ENCODE measurements at regions not wholly inside any gene's neighbourhood (a gene's known extent, or its start where the extent isn't known, plus 50 kb on each side); places are given as distances from the start of the nearest gene placed in this dataset.
"Not testable (repeated sequence)": the region's sequence is repeated elsewhere in the genome, so short reads cannot be mapped to it uniquely, and the experiment has no call there.

- no peaks in the 10 kb centered on the region for H3K36me3 ChIP-seq (ENCODE audit: control insufficient read depth in 1 of 2, insufficient read depth in 2 of 2, low read length in 1 of 2)
- peaks cover 2% of the 10 kb centered on the region for H3K9me3 ChIP-seq (ENCODE audit: control insufficient read depth, low read length)
- H3K27ac ChIP-seq (ENCODE audit: low read depth in 1 of 2, low read length in 2 of 2): no peak overlapping the region
- intact Hi-C loops (cut with DNase I): loop anchor here in 1 of 2 donors (5.0 kb wide), 1 partner anchor 124 kb away; no protein-coding TSS in a partner anchor
- DNase-seq (no peak), ATAC-seq (ENCODE audit: low FRiP score) (no peak)
- no peaks in the 10 kb centered on the region for H3K4me1 ChIP-seq (ENCODE audit: control insufficient read depth in 1 of 2, insufficient read depth in 2 of 2, low read length in 2 of 2)
- H3K4me3 ChIP-seq (ENCODE audit: low read length in 2 of 2): no peak overlapping the region
- no peaks in the 10 kb centered on the region for H3K27me3 ChIP-seq (ENCODE audit: control insufficient read depth in 1 of 2, insufficient read depth in 2 of 2, low read length in 1 of 2)
- 81 to 89% methylated on average over 2 of the region's 2 CpGs for WGBS, 2 donors
Measured at GRCh38 chr6:141988327-141988726, 144.4 kb upstream of the GJE1 start.

- intact Hi-C loops (cut with DNase I): loop anchor here in 1 of 2 donors (5.0 kb wide), 1 partner anchor 126 kb away; no protein-coding TSS in a partner anchor
- ATAC-seq (ENCODE audit: low FRiP score): no peak
Measured at GRCh38 chr6:141986457-141986856, 146.3 kb upstream of the GJE1 start.

GRCh38 chr6:141981190-141981589 lies 151.5 kb upstream of the GJE1 start:
- H3K9me3 ChIP-seq (ENCODE audit: control insufficient read depth, low read length): no peaks in the 10 kb centered on the region
- ATAC-seq (ENCODE audit: low FRiP score): no peak
- no peak overlapping the region for H3K27ac ChIP-seq (ENCODE audit: low read depth in 1 of 2, low read length in 2 of 2)
- H3K4me3 ChIP-seq (ENCODE audit: low read length in 2 of 2): no peak overlapping the region
- no peaks in the 10 kb centered on the region for H3K4me1 ChIP-seq (ENCODE audit: control insufficient read depth in 1 of 2, insufficient read depth in 2 of 2, low read length in 2 of 2)
- H3K36me3 ChIP-seq (ENCODE audit: control insufficient read depth in 1 of 2, insufficient read depth in 2 of 2, low read length in 1 of 2): no peaks in the 10 kb centered on the region
- DNase-seq: no peak
- intact Hi-C loops (cut with DNase I): no loop called here
- H3K27me3 ChIP-seq (ENCODE audit: control insufficient read depth in 1 of 2, insufficient read depth in 2 of 2, low read length in 1 of 2): no peaks in the 10 kb centered on the region

More at GRCh38 chr6:141986457-141986856, 146.3 kb upstream of the GJE1 start:
- H3K27me3 ChIP-seq (ENCODE audit: control insufficient read depth in 1 of 2, insufficient read depth in 2 of 2, low read length in 1 of 2): no peaks in the 10 kb centered on the region
- H3K27ac ChIP-seq (ENCODE audit: low read depth in 1 of 2, low read length in 2 of 2): no peak overlapping the region
- no peaks in the 10 kb centered on the region for H3K36me3 ChIP-seq (ENCODE audit: control insufficient read depth in 1 of 2, insufficient read depth in 2 of 2, low read length in 1 of 2)
- WGBS, 2 donors: 84% methylated on average over 4 of the region's 4 CpGs
- no peak overlapping the region for H3K4me3 ChIP-seq (ENCODE audit: low read length in 2 of 2)
- no peak for DNase-seq
- peaks cover 2% of the 10 kb centered on the region for H3K9me3 ChIP-seq (ENCODE audit: control insufficient read depth, low read length)
- no peaks in the 10 kb centered on the region for H3K4me1 ChIP-seq (ENCODE audit: control insufficient read depth in 1 of 2, insufficient read depth in 2 of 2, low read length in 2 of 2)

GRCh38 chr6:141977782-141978181 lies 154.9 kb upstream of the GJE1 start:
- Histone ChIP-seq H3K4me1 (ENCODE audit: control insufficient read depth in 1 of 2, insufficient read depth in 2 of 2, low read length in 2 of 2) (no peaks in the 10 kb centered on the region), H3K27me3 (ENCODE audit: control insufficient read depth in 1 of 2, insufficient read depth in 2 of 2, low read length in 1 of 2) (no peaks in the 10 kb centered on the region), H3K9me3 (ENCODE audit: control insufficient read depth, low read length) (no peaks in the 10 kb centered on the region), H3K36me3 (ENCODE audit: control insufficient read depth in 1 of 2, insufficient read depth in 2 of 2, low read length in 1 of 2) (no peaks in the 10 kb centered on the region), H3K27ac (ENCODE audit: low read depth in 1 of 2, low read length in 2 of 2) (no peak overlapping the region), H3K4me3 (ENCODE audit: low read length in 2 of 2) (no peak overlapping the region)
- no peak for ATAC-seq (ENCODE audit: low FRiP score)
- WGBS, 2 donors: 45 to 56% methylated on average over 2 of the region's 2 CpGs
- intact Hi-C loops (cut with DNase I): no loop called here
- DNase-seq: no peak

GRCh38 chr6:141976994-141977393 lies 155.7 kb upstream of the GJE1 start:
- ATAC-seq (ENCODE audit: low FRiP score) (no peak), DNase-seq (no peak)
- Histone ChIP-seq H3K27ac (ENCODE audit: low read depth in 1 of 2, low read length in 2 of 2) (no peak overlapping the region), H3K9me3 (ENCODE audit: control insufficient read depth, low read length) (no peaks in the 10 kb centered on the region), H3K36me3 (ENCODE audit: control insufficient read depth in 1 of 2, insufficient read depth in 2 of 2, low read length in 1 of 2) (no peaks in the 10 kb centered on the region), H3K4me3 (ENCODE audit: low read length in 2 of 2) (no peak overlapping the region), H3K4me1 (ENCODE audit: control insufficient read depth in 1 of 2, insufficient read depth in 2 of 2, low read length in 2 of 2) (no peaks in the 10 kb centered on the region), H3K27me3 (ENCODE audit: control insufficient read depth in 1 of 2, insufficient read depth in 2 of 2, low read length in 1 of 2) (no peaks in the 10 kb centered on the region)
- WGBS, 2 donors: 26 to 35% methylated on average over 1 of the region's 1 CpG
- intact Hi-C loops (cut with DNase I): no loop called here

GRCh38 chr6:141969768-141970415 lies 162.8 kb upstream of the GJE1 start:
- ATAC-seq (ENCODE audit: low FRiP score); DNase-seq; H3K9me3 ChIP-seq (ENCODE audit: control insufficient read depth, low read length); H3K27me3 ChIP-seq (ENCODE audit: control insufficient read depth in 1 of 2, insufficient read depth in 2 of 2, low read length in 1 of 2); intact Hi-C loops (cut with DNase I); H3K27ac ChIP-seq (ENCODE audit: low read depth in 1 of 2, low read length in 2 of 2); H3K4me1 ChIP-seq (ENCODE audit: control insufficient read depth in 1 of 2, insufficient read depth in 2 of 2, low read length in 2 of 2); H3K4me3 ChIP-seq (ENCODE audit: low read length in 2 of 2); H3K36me3 ChIP-seq (ENCODE audit: control insufficient read depth in 1 of 2, insufficient read depth in 2 of 2, low read length in 1 of 2): not testable (repeated sequence)
- WGBS, 2 donors: 82 to 83% methylated on average over 19 of the region's 19 CpGs

GRCh38 chr6:141969201-141969600 lies 163.5 kb upstream of the GJE1 start:
- H3K4me1 ChIP-seq (ENCODE audit: control insufficient read depth in 1 of 2, insufficient read depth in 2 of 2, low read length in 2 of 2): no peaks in the 10 kb centered on the region
- no peak overlapping the region for H3K27ac ChIP-seq (ENCODE audit: low read depth in 1 of 2, low read length in 2 of 2)
- no peak overlapping the region for H3K4me3 ChIP-seq (ENCODE audit: low read length in 2 of 2)
- H3K36me3 ChIP-seq (ENCODE audit: control insufficient read depth in 1 of 2, insufficient read depth in 2 of 2, low read length in 1 of 2): no peaks in the 10 kb centered on the region
- no peaks in the 10 kb centered on the region for H3K9me3 ChIP-seq (ENCODE audit: control insufficient read depth, low read length)
- no peak for ATAC-seq (ENCODE audit: low FRiP score)
- 90 to 94% methylated on average over 7 of the region's 7 CpGs for WGBS, 2 donors
- no peaks in the 10 kb centered on the region for H3K27me3 ChIP-seq (ENCODE audit: control insufficient read depth in 1 of 2, insufficient read depth in 2 of 2, low read length in 1 of 2)
- DNase-seq: no peak
- intact Hi-C loops (cut with DNase I): no loop called here

- Histone ChIP-seq H3K27me3 (ENCODE audit: control insufficient read depth in 1 of 2, insufficient read depth in 2 of 2, low read length in 1 of 2) (no peaks in the 10 kb centered on the region), H3K4me3 (ENCODE audit: low read length in 2 of 2) (no peak overlapping the region), H3K4me1 (ENCODE audit: control insufficient read depth in 1 of 2, insufficient read depth in 2 of 2, low read length in 2 of 2) (no peaks in the 10 kb centered on the region), H3K27ac (ENCODE audit: low read depth in 1 of 2, low read length in 2 of 2) (no peak overlapping the region), H3K9me3 (ENCODE audit: control insufficient read depth, low read length) (no peaks in the 10 kb centered on the region), H3K36me3 (ENCODE audit: control insufficient read depth in 1 of 2, insufficient read depth in 2 of 2, low read length in 1 of 2) (no peaks in the 10 kb centered on the region)
- no peak for ATAC-seq (ENCODE audit: low FRiP score)
- intact Hi-C loops (cut with DNase I): no loop called here
- no peak for DNase-seq
- 65 to 68% methylated on average over 3 of the region's 3 CpGs for WGBS, 2 donors
Measured at GRCh38 chr6:141968632-141969031, 164.1 kb upstream of the GJE1 start.

GRCh38 chr6:141965016-141965545 lies 167.6 kb upstream of the GJE1 start:
- intact Hi-C loops (cut with DNase I): no loop called here

More at GRCh38 chr6:141965016-141965545, 167.6 kb upstream of the GJE1 start:
- Histone ChIP-seq H3K4me1 (ENCODE audit: control insufficient read depth in 1 of 2, insufficient read depth in 2 of 2, low read length in 2 of 2) (no peaks in the 10 kb centered on the region), H3K27ac (ENCODE audit: low read depth in 1 of 2, low read length in 2 of 2) (no peak overlapping the region), H3K36me3 (ENCODE audit: control insufficient read depth in 1 of 2, insufficient read depth in 2 of 2, low read length in 1 of 2) (no peaks in the 10 kb centered on the region), H3K27me3 (ENCODE audit: control insufficient read depth in 1 of 2, insufficient read depth in 2 of 2, low read length in 1 of 2) (peaks cover 0 to 2% of the 10 kb centered on the region in 2 donors), H3K9me3 (ENCODE audit: control insufficient read depth, low read length) (no peaks in the 10 kb centered on the region), H3K4me3 (ENCODE audit: low read length in 2 of 2) (no peak overlapping the region)
- ATAC-seq (ENCODE audit: low FRiP score): no peak
- DNase-seq: no peak
- 44 to 45% methylated on average over 2 of the region's 2 CpGs for WGBS, 2 donors
